Bronchial epithelial cell (primary cell): ENCODE measurements at regions not wholly inside any gene's neighbourhood (a gene's known extent, or its start where the extent isn't known, plus 50 kb on each side); places are given as distances from the start of the nearest gene placed in this dataset.
"Not testable (repeated sequence)": the region's sequence is repeated elsewhere in the genome, so short reads cannot be mapped to it uniquely, and the experiment has no call there.

Source experiments
- DNase-seq: peaks from one replicate; pipeline ENCODE4 v3.0.0-alpha.2; 2010; ENCODE audit warnings: low read depth
- FAIRE-seq: peaks from 2 replicates; lab custom pipeline; 2011; peaks lifted over from hg19 to GRCh38; lab: Jason Lieb, UNC
- H3K27me3 ChIP-seq: 2 replicates; pipeline ENCODE4 v1.5.1; 2011; ENCODE audit warnings: low read length; ENCODE audit not compliant: control insufficient read depth, insufficient read depth
- H3K36me3 ChIP-seq: 2 replicates; pipeline ENCODE4 v1.5.1; 2011; ENCODE audit warnings: low read length; ENCODE audit not compliant: control insufficient read depth, insufficient read depth
- H3K4me3 ChIP-seq: 2 replicates; pipeline ENCODE4 v1.5.1; 2011; ENCODE audit warnings: mild to moderate bottlenecking, low read depth, low read length, control low read depth
- TF ChIP-seq, protein P1 (sequence below): IDR thresholded peaks from 2 replicates; pipeline ENCODE4 v1.5.1; 2011; ENCODE audit warnings: mild to moderate bottlenecking, moderate library complexity, low read length, control low read depth, inconsistent platforms; ENCODE audit not compliant: insufficient read depth, severe bottlenecking

DNA sequence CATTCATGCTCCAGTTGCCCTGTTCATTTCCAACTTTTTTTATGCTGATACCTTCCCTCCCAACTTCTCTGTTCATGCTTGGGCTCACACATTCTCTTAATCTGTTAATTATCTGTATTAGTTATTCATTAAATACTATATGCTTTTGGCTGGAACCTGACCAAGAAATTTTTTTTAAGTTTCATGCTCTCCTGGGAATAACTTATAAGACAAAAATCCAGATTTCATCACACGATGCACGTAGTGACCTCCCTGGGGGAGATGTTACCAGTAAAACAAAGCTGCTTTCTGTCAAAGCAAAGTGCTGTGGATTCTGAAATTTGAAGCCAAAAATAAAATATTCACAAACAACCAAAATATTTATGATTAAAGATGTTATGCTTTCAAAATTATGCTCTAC lies 215.0 kb upstream of the USP15 start:
- H3K36me3 ChIP-seq, result no peaks in the 10 kb centered on the region
- DNase-seq, result no peak
- H3K27me3 ChIP-seq, result no peaks in the 10 kb centered on the region
- FAIRE-seq, result no peak
- TF ChIP-seq, protein P1, sequence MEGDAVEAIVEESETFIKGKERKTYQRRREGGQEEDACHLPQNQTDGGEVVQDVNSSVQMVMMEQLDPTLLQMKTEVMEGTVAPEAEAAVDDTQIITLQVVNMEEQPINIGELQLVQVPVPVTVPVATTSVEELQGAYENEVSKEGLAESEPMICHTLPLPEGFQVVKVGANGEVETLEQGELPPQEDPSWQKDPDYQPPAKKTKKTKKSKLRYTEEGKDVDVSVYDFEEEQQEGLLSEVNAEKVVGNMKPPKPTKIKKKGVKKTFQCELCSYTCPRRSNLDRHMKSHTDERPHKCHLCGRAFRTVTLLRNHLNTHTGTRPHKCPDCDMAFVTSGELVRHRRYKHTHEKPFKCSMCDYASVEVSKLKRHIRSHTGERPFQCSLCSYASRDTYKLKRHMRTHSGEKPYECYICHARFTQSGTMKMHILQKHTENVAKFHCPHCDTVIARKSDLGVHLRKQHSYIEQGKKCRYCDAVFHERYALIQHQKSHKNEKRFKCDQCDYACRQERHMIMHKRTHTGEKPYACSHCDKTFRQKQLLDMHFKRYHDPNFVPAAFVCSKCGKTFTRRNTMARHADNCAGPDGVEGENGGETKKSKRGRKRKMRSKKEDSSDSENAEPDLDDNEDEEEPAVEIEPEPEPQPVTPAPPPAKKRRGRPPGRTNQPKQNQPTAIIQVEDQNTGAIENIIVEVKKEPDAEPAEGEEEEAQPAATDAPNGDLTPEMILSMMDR, result no peak
- H3K4me3 ChIP-seq, result no peak overlapping the region

- TF ChIP-seq, protein P1, result no peak
- FAIRE-seq (no peak), DNase-seq (no peak)
- no peak overlapping the region for H3K4me3 ChIP-seq
- H3K36me3 ChIP-seq, result no peaks in the 10 kb centered on the region
- H3K27me3 ChIP-seq, result no peaks in the 10 kb centered on the region
These were observed 209.4 kb upstream of the USP15 start for GRCh38 chr12:62050785-62051184.

GRCh38 chr12:62069976-62070375 lies 190.2 kb upstream of the USP15 start:
- FAIRE-seq (no peak), DNase-seq (no peak)
- TF ChIP-seq, protein P1, result no peak
- no peak overlapping the region for H3K4me3 ChIP-seq
- H3K36me3 ChIP-seq, result no peaks in the 10 kb centered on the region
- H3K27me3 ChIP-seq, result no peaks in the 10 kb centered on the region

GRCh38 chr12:62073236-62073635 lies 187.0 kb upstream of the USP15 start:
- DNase-seq, FAIRE-seq, H3K27me3 ChIP-seq, H3K36me3 ChIP-seq, H3K4me3 ChIP-seq: not testable (repeated sequence)

GRCh38 chr12:62075870-62076269 lies 184.3 kb upstream of the USP15 start:
- Histone ChIP-seq H3K36me3 (no peaks in the 10 kb centered on the region), H3K27me3 (no peaks in the 10 kb centered on the region), H3K4me3 (no peak overlapping the region)
- DNase-seq (no peak), FAIRE-seq (no peak)
- TF ChIP-seq, protein P1, result no peak

GRCh38 chr12:62078020-62078419 lies 182.2 kb upstream of the USP15 start:
- FAIRE-seq, result no peak
- TF ChIP-seq, protein P1, result no peak
- no peaks in the 10 kb centered on the region for H3K27me3 ChIP-seq

More at GRCh38 chr12:62078020-62078419, 182.2 kb upstream of the USP15 start:
- Histone ChIP-seq H3K36me3 (no peaks in the 10 kb centered on the region), H3K4me3 (no peak overlapping the region)
- no peak for DNase-seq
